OCI-LY1 (cell line): ENCODE measurements at regions not wholly inside any gene's neighbourhood (a gene's known extent, or its start where the extent isn't known, plus 50 kb on each side); places are given as distances from the start of the nearest gene placed in this dataset.

Experiments used
- H2AFZ ChIP-seq: fragments of 200-600 bp; sonication (generic), shearing (Covaris generic); 2 replicates; pipeline ENCODE4 v1.6.0; 2014; ENCODE audit warnings: antibody characterized with exemption, mild to moderate bottlenecking, low read length
- H3F3A ChIP-seq: fragments of 200-600 bp; sonication (generic), shearing (Covaris generic); 2 replicates; pipeline ENCODE4 v1.6.0; 2014; ENCODE audit warnings: mild to moderate bottlenecking, antibody characterized with exemption, low read length, moderate library complexity; ENCODE audit not compliant: insufficient read depth
- H3K27ac ChIP-seq: fragments of 200-600 bp; sonication (generic); 2 replicates; pipeline ENCODE4 v1.5.1; 2014; ENCODE audit warnings: low read length, mixed run types, mild to moderate bottlenecking, low read depth; ENCODE audit not compliant: poor library complexity, severe bottlenecking
- H3K27me3 ChIP-seq: fragments of 200-600 bp; sonication (generic); 2 replicates; pipeline ENCODE4 v1.6.0; 2014; ENCODE audit warnings: antibody characterized with exemption, mild to moderate bottlenecking, low read length, moderate library complexity; ENCODE audit not compliant: insufficient read depth
- H3K36me3 ChIP-seq: fragments of 200-600 bp; sonication (generic); 2 replicates; pipeline ENCODE4 v1.6.1; 2014; ENCODE audit warnings: mild to moderate bottlenecking, antibody characterized with exemption, low read length, moderate library complexity, mixed read lengths; ENCODE audit not compliant: insufficient read depth
- H3K4me1 ChIP-seq: fragments of 200-600 bp; sonication (generic); 2 replicates; pipeline ENCODE4 v1.5.1; 2014; ENCODE audit warnings: mild to moderate bottlenecking, low read length, moderate library complexity; ENCODE audit not compliant: insufficient read depth, severe bottlenecking
- H3K4me2 ChIP-seq: fragments of 200-600 bp; sonication (generic), shearing (Covaris generic); 2 replicates; pipeline ENCODE4 v1.6.1; 2014; ENCODE audit warnings: low read length
- H3K4me3 ChIP-seq: fragments of 200-600 bp; sonication (generic); 2 replicates; pipeline ENCODE4 v1.5.1; 2014; ENCODE audit warnings: low read length, low read depth, mild to moderate bottlenecking, mixed read lengths; ENCODE audit not compliant: poor library complexity, severe bottlenecking
- H3K79me2 ChIP-seq: fragments of 200-600 bp; shearing (Covaris generic); 2 replicates; pipeline ENCODE4 v1.6.1; 2016; ENCODE audit warnings: mixed run types, low read length, mixed read lengths; ENCODE audit not compliant: insufficient read depth
- H3K9ac ChIP-seq: fragments of 200-600 bp; sonication (generic), shearing (Covaris generic); 2 replicates; pipeline ENCODE4 v1.6.1; 2014; ENCODE audit warnings: mild to moderate bottlenecking, low read length, mixed read lengths
- H3K9me2 ChIP-seq: fragments of 200-600 bp; sonication (generic), shearing (Covaris generic); 2 replicates; pipeline ENCODE4 v1.6.1; 2014; ENCODE audit warnings: low read depth, mild to moderate bottlenecking, low read length, mixed read lengths
- H3K9me3 ChIP-seq: fragments of 200-600 bp; shearing (Covaris generic); 2 replicates; pipeline ENCODE4 v1.6.1; 2014; ENCODE audit warnings: low read length, mixed read lengths
- H4K20me1 ChIP-seq: fragments of 200-600 bp; sonication (generic), shearing (Covaris generic); 2 replicates; pipeline ENCODE4 v1.6.0; 2016; ENCODE audit warnings: mild to moderate bottlenecking, low read length; ENCODE audit not compliant: insufficient read depth
- CTCF ChIP-seq: fragments of 200-600 bp; sonication (generic), shearing (Covaris generic); IDR thresholded peaks from 2 replicates; pipeline ENCODE4 v1.5.1; 2017; ENCODE audit warnings: mild to moderate bottlenecking, antibody characterized with exemption, low read length, moderate library complexity, mixed read lengths
- EZH2 ChIP-seq: fragments of 200-600 bp; sonication (generic), shearing (Covaris generic); IDR thresholded peaks from 2 replicates; pipeline ENCODE4 v1.8.0; 2017; ENCODE audit warnings: borderline replicate concordance, mixed run types, mild to moderate bottlenecking, antibody characterized with exemption, low read length, moderate library complexity, mixed read lengths

GRCh38 chr3:84679211-84679610, 279.6 kb upstream of the CADM2 start:
- no peaks in the 10 kb centered on the region for H3K36me3 ChIP-seq
- H3K9me3 ChIP-seq = no peaks in the 10 kb centered on the region
- H2AFZ ChIP-seq = no peak overlapping the region
- H3K9ac ChIP-seq = no peak overlapping the region
- H3K9me2 ChIP-seq = no peaks in the 10 kb centered on the region
- H3K4me3 ChIP-seq = no peak overlapping the region
- no peaks in the 10 kb centered on the region for H3K79me2 ChIP-seq
- no peak overlapping the region for H3K4me2 ChIP-seq
- no peaks in the 10 kb centered on the region for H3K4me1 ChIP-seq
- no peak overlapping the region for H3K27ac ChIP-seq
- H4K20me1 ChIP-seq = no peaks in the 10 kb centered on the region
- H3K27me3 ChIP-seq = no peaks in the 10 kb centered on the region
- TF ChIP-seq EZH2 = no peak
- TF ChIP-seq CTCF = no peak
- no peaks in the 10 kb centered on the region for H3F3A ChIP-seq

- Histone ChIP-seq H2AFZ (no peak overlapping the region), H3K9ac (no peak overlapping the region)
Measured at GRCh38 chr3:84680700-84681099, 278.1 kb upstream of the CADM2 start.

GRCh38 chr3:84683493-84683892, 275.3 kb upstream of the CADM2 start:
- no peak for TF ChIP-seq CTCF
- no peak for TF ChIP-seq EZH2

More at GRCh38 chr3:84680700-84681099, 278.1 kb upstream of the CADM2 start:
- no peaks in the 10 kb centered on the region for H3K79me2 ChIP-seq
- H4K20me1 ChIP-seq = no peaks in the 10 kb centered on the region
- no peaks in the 10 kb centered on the region for H3K27me3 ChIP-seq
- no peak overlapping the region for H3K27ac ChIP-seq
- no peaks in the 10 kb centered on the region for H3F3A ChIP-seq
- H3K4me2 ChIP-seq = no peak overlapping the region
- H3K4me1 ChIP-seq = no peaks in the 10 kb centered on the region
- TF ChIP-seq CTCF (no peak), EZH2 (no peak)
- no peak overlapping the region for H3K4me3 ChIP-seq
- no peaks in the 10 kb centered on the region for H3K9me2 ChIP-seq
- H3K36me3 ChIP-seq = no peaks in the 10 kb centered on the region
- no peaks in the 10 kb centered on the region for H3K9me3 ChIP-seq

More at GRCh38 chr3:84683493-84683892, 275.3 kb upstream of the CADM2 start:
- no peaks in the 10 kb centered on the region for H3F3A ChIP-seq
- H3K27ac ChIP-seq = no peak overlapping the region
- no peaks in the 10 kb centered on the region for H3K79me2 ChIP-seq
- H3K9me2 ChIP-seq = no peaks in the 10 kb centered on the region
- no peaks in the 10 kb centered on the region for H3K4me1 ChIP-seq
- H3K9ac ChIP-seq = no peak overlapping the region
- no peaks in the 10 kb centered on the region for H3K27me3 ChIP-seq
- H3K4me3 ChIP-seq = no peak overlapping the region
- no peaks in the 10 kb centered on the region for H4K20me1 ChIP-seq
- no peak overlapping the region for H3K4me2 ChIP-seq
- no peaks in the 10 kb centered on the region for H3K36me3 ChIP-seq
- no peak overlapping the region for H2AFZ ChIP-seq
- no peaks in the 10 kb centered on the region for H3K9me3 ChIP-seq
